ENCODE measurements at regions not wholly inside any gene's neighbourhood (a gene's known extent, or its start where the extent isn't known, plus 50 kb on each side); places are given as distances from the start of the nearest gene placed in this dataset.

GRCh38 chr17:13316657-13317056, 285.1 kb downstream of the HS3ST3A1 start:
- TF ChIP-seq REST (IDR thresholded peaks at IDR 0.05; ENCODE audit: insufficient read depth in 1 of 2, low read depth in 2 of 2, low read length in 2 of 2) (no peak), POLR2AphosphoS5 (IDR thresholded peaks at IDR 0.05; ENCODE audit: low read depth, low read length) (no peak), FOXP2 (optimal IDR thresholded peaks at IDR 0.05; ENCODE audit: borderline replicate concordance, extremely low read depth, extremely low read length, insufficient read depth) (no peak), SIN3A (IDR thresholded peaks at IDR 0.05; ENCODE audit: borderline replicate concordance, insufficient read depth, low read length) (no peak), TAF1 (IDR thresholded peaks at IDR 0.05; ENCODE audit: borderline replicate concordance, insufficient read depth, low read length) (no peak)

GRCh38 chr17:13311306-13311705, 290.4 kb downstream of the HS3ST3A1 start:
- TF ChIP-seq REST (IDR thresholded peaks at IDR 0.05; ENCODE audit: insufficient read depth in 1 of 2, low read depth in 2 of 2, low read length in 2 of 2) (peak in 1 of 2 experiments; percentile 21; a peak in 1 of 4 replicates), POLR2AphosphoS5 (IDR thresholded peaks at IDR 0.05; ENCODE audit: low read depth, low read length) (0 out of 2 replicates have a peak, but pooled peaks have one; percentile 28), TAF1 (IDR thresholded peaks at IDR 0.05; ENCODE audit: borderline replicate concordance, insufficient read depth, low read length) (no peak)

- TF ChIP-seq REST (IDR thresholded peaks at IDR 0.05; ENCODE audit: insufficient read depth in 1 of 2, low read depth in 2 of 2, low read length in 2 of 2): no peak
- no peak for TF ChIP-seq TAF1 (IDR thresholded peaks at IDR 0.05; ENCODE audit: borderline replicate concordance, insufficient read depth, low read length)
- TF ChIP-seq POLR2AphosphoS5 (IDR thresholded peaks at IDR 0.05; ENCODE audit: low read depth, low read length): no peak
Observed at GRCh38 chr17:13310858-13311257, 290.9 kb downstream of the HS3ST3A1 start.

- TF ChIP-seq SIN3A (IDR thresholded peaks at IDR 0.05; ENCODE audit: borderline replicate concordance, insufficient read depth, low read length): no peak
- no peak for TF ChIP-seq POLR2AphosphoS5 (IDR thresholded peaks at IDR 0.05; ENCODE audit: low read depth, low read length)
- no peak for TF ChIP-seq TAF1 (IDR thresholded peaks at IDR 0.05; ENCODE audit: borderline replicate concordance, insufficient read depth, low read length)
- TF ChIP-seq REST (IDR thresholded peaks at IDR 0.05; ENCODE audit: insufficient read depth in 1 of 2, low read depth in 2 of 2, low read length in 2 of 2): no peak
- no peak for TF ChIP-seq FOXP2 (optimal IDR thresholded peaks at IDR 0.05; ENCODE audit: borderline replicate concordance, extremely low read depth, extremely low read length, insufficient read depth)
Observed at GRCh38 chr17:13306310-13306962, 288.6 kb upstream of the ELAC2 start.

- no peak for TF ChIP-seq POLR2AphosphoS5 (IDR thresholded peaks at IDR 0.05; ENCODE audit: low read depth, low read length)
- no peak for TF ChIP-seq TAF1 (IDR thresholded peaks at IDR 0.05; ENCODE audit: borderline replicate concordance, insufficient read depth, low read length)
- no peak for TF ChIP-seq SIN3A (IDR thresholded peaks at IDR 0.05; ENCODE audit: borderline replicate concordance, insufficient read depth, low read length)
- TF ChIP-seq FOXP2 (optimal IDR thresholded peaks at IDR 0.05; ENCODE audit: borderline replicate concordance, extremely low read depth, extremely low read length, insufficient read depth): no peak
- TF ChIP-seq REST (IDR thresholded peaks at IDR 0.05; ENCODE audit: insufficient read depth in 1 of 2, low read depth in 2 of 2, low read length in 2 of 2): no peak
Observed at GRCh38 chr17:13302983-13303382, 285.2 kb upstream of the ELAC2 start.
